Small intestine (tissue), 7 donors: ENCODE measurements at regions not wholly inside any gene's neighbourhood (a gene's known extent, or its start where the extent isn't known, plus 50 kb on each side); places are given as distances from the start of the nearest gene placed in this dataset.

ENCODE experiments used
- DNase-seq, 2 donors: peaks; one replicate each; pipeline versions ENCODE4 v3.0.0 to v3.0.0-alpha.2; 2013
- FAIRE-seq: peaks from 2 replicates; lab custom pipeline; 2012; peaks lifted over from hg19 to GRCh38; lab: Jason Lieb, UNC
- H3K27ac ChIP-seq, 3 donors: one replicate each; pipeline ENCODE4 v1.5.1; 2013; ENCODE audit warnings: low read length in 2 of 3, mild to moderate bottlenecking in 2 of 3, control low read depth in 1 of 3, inconsistent platforms in 1 of 3, low read depth in 1 of 3, moderate library complexity in 1 of 3
- H3K27me3 ChIP-seq, 3 donors: one replicate each; pipeline ENCODE4 v1.6.1; 2013; ENCODE audit warnings: low read length in 3 of 3, inconsistent platforms in 1 of 3; ENCODE audit not compliant: control insufficient read depth in 3 of 3, insufficient read depth in 3 of 3
- H3K36me3 ChIP-seq, 3 donors: one replicate each; pipeline ENCODE4 v1.6.1; 2013; ENCODE audit warnings: low read length in 3 of 3, inconsistent platforms in 1 of 3, low read depth in 1 of 3, mild to moderate bottlenecking in 1 of 3, moderate library complexity in 1 of 3; ENCODE audit not compliant: control insufficient read depth in 3 of 3, insufficient read depth in 2 of 3
- H3K4me1 ChIP-seq, 3 donors: one replicate each; pipeline ENCODE4 v1.6.1; 2013; ENCODE audit warnings: low read length in 2 of 3, inconsistent platforms in 1 of 3, low read depth in 1 of 3, mild to moderate bottlenecking in 1 of 3, moderate library complexity in 1 of 3; ENCODE audit not compliant: control insufficient read depth in 3 of 3, insufficient read depth in 2 of 3
- H3K4me3 ChIP-seq, 3 donors: one replicate each; pipeline ENCODE4 v1.5.1; 2013; ENCODE audit warnings: low read length in 3 of 3, control low read depth in 1 of 3, inconsistent platforms in 1 of 3, low read depth in 1 of 3, mild to moderate bottlenecking in 1 of 3, moderate library complexity in 1 of 3
- H3K9me3 ChIP-seq, 2 donors: one replicate each; pipeline ENCODE4 v1.6.1; 2013; ENCODE audit warnings: low read depth in 1 of 2, low read length in 1 of 2; ENCODE audit not compliant: control insufficient read depth in 2 of 2, insufficient read depth in 1 of 2
- WGBS, 3 donors: extraction: QIAGEN DNeasy Blood & Tissue Kit; methylation state at CpG; one replicate each; pipeline ENCODE4 v1.1.7; 2013; 5-methylcytosine and 5-hydroxymethylcytosine counted together
- donor health status: healthy with polysubstance abuse.
- donor health status: control.
- donor health status: control.
- donor health status: Bipolar disorder and iron deficiency.
- donor health status: healthy.

DNA sequence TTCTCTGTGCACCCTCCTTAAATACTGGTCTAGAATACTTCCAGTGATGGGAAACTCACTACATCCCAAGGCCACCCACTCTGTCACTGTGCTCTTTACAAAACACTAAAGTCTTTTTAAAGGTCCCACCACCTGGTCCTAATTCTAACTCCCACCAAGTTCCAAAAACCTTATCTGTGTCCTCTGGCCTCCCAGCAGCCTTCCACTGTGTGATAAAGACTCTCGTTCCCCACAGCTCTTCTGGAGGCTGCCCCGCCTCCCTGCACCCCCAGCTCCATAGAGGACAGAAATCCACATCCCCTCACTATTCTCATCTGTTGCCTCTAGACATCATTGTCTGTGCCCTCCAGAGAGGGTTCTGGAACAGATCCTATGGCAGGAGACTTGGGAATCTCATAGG is 276.4 kb downstream of the FAM43A start:
- Histone ChIP-seq H3K36me3 (no peaks in the 10 kb centered on the region), H3K4me3 (no peak overlapping the region), H3K27ac (no peak overlapping the region), H3K4me1 (peaks cover 0 to 2% (median 0%) of the 10 kb centered on the region in 3 donors), H3K27me3 (no peaks in the 10 kb centered on the region), H3K9me3 (peaks cover 0 to 2% of the 10 kb centered on the region in 2 donors)
- no peak for FAIRE-seq
- DNase-seq = no peak
- 60 to 84% (median 69%) methylated on average over 2 of the region's 2 CpGs for WGBS, 3 donors

DNA sequence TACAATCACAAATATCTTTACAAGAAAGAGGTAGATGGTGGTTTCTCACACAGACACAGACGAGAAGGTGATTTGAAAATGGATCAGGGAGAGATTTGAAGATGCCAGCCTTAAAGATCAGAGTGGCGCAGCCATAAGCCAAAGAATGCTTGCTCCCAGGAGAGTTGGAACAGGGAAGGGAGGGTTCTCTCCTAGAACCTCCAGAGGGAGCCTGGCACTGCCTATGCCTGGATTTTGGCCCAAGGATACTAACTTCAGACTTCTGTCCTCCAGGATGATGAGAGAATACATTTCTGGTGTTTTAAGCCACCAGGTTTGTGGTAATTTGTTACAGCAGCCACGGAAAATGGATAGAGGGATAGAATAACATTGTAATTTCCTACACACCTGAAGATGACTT is 279.1 kb downstream of the FAM43A start:
- DNase-seq (no peak), FAIRE-seq (no peak)
- WGBS, 3 donors = 90 to 94% (median 93%) methylated on average over 3 of the region's 3 CpGs
- peaks cover 0 to 2% (median 0%) of the 10 kb centered on the region in 3 donors for H3K4me1 ChIP-seq
- no peak overlapping the region for H3K27ac ChIP-seq
- H3K9me3 ChIP-seq = peaks cover 0 to 2% of the 10 kb centered on the region in 2 donors
- no peak overlapping the region for H3K4me3 ChIP-seq
- H3K36me3 ChIP-seq = no peaks in the 10 kb centered on the region
- H3K27me3 ChIP-seq = peaks cover 0 to 2% (median 0%) of the 10 kb centered on the region in 3 donors

DNA sequence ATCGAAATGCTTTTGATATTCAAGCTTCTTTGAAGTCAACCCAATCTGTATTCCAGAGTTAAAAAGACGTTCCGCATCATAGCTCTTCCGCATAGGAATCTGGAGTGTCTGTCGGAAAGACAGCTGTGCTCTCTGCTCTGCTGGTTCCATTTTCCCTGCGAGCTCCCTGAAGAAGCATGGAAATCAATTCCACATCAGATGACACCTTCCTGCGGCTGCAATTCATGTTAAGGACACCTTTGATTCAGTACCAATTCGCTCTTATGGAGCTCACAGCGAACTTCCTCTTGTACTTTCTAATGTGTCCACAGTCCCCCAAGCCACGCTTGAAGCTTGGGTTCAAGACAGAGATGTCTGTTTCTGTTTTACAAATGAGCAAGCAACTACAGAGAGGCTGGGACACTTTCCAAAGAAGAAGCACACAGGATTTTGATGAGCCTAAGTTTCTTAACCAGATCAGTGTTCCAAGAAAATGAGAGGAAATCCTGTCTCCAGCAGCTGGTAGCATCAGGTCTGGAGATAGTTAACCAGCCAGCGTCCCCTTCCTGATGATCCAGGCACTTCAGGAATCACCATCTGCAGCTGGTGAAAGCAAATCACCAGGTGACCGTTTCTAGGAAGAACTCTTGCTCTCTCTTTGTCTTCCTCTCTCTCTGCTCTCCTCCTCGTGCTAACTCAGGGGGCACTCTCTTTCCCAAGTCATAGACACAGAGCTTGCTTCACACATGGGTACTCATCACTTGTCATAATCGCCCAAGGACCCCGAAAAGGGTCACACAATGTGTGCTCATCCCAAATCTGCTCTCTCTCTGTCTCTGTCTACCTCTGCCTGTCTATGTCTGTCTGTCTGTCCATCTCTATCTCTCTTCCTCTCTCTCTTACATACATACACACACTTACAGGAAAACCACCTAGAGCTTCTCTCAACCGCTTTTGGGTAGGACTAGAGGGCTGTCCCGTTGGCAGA is 281.8 kb downstream of the FAM43A start:
- no peak overlapping the region for H3K4me3 ChIP-seq
- peaks cover 0 to 4% (median 2%) of the 10 kb centered on the region in 3 donors for H3K27me3 ChIP-seq
- H3K9me3 ChIP-seq = peaks cover 0 to 2% of the 10 kb centered on the region in 2 donors
- peaks cover 0 to 2% (median 0%) of the 10 kb centered on the region in 3 donors for H3K4me1 ChIP-seq
- FAIRE-seq = no peak
- no peak overlapping the region for H3K27ac ChIP-seq
- no peaks in the 10 kb centered on the region for H3K36me3 ChIP-seq
- 65 to 71% (median 70%) methylated on average over 17 of the region's 17 CpGs for WGBS, 3 donors
- no peak for DNase-seq

DNA sequence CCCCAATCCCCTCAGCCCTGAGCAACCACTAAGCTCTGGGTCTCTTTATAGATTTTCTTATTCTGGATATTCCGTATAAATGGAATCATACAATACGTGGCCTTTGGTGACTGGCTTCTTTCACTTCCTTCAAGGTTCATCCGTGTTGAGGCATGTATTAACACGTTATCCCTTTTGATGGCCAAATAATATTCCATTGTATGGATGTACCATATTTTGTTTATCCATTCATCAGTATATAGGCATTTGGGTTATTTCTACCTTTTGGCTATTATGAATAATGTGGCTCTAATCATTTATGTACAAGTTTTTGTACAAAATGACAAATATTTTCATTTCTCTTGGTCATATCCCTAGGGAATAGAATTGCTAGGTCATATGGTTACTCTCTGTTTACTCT is 284.4 kb downstream of the FAM43A start:
- DNase-seq (no peak), FAIRE-seq (no peak)
- Histone ChIP-seq H3K4me3 (no peak overlapping the region), H3K27me3 (peaks cover 0 to 4% (median 2%) of the 10 kb centered on the region in 3 donors), H3K9me3 (no peaks in the 10 kb centered on the region), H3K4me1 (peaks cover 0 to 2% (median 0%) of the 10 kb centered on the region in 3 donors), H3K36me3 (no peaks in the 10 kb centered on the region), H3K27ac (no peak overlapping the region)
- WGBS, 3 donors = 94 to 98% (median 94%) methylated on average over 4 of the region's 4 CpGs

DNA sequence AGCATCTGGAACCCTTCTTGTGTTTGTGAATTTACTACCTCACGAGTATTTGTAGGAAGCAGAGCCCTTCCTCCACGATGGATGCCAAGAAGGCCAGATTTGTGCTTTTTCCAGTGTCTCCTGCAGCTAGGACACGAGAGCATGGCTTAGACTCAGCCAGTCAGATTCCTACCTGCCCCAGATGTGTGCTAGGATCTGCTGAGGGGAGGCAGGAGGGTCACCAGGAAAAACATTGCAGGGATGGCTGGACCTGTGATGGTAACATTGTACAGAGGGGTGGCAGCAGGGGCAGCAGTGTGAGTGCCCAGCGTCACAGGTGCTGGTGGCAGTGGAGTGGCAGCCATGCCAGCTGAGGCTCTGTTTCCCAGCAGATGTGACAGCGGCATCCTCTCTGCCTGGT is 285.3 kb downstream of the FAM43A start:
- H3K27ac ChIP-seq = no peak overlapping the region
- FAIRE-seq = no peak
- H3K9me3 ChIP-seq = no peaks in the 10 kb centered on the region
- 79 to 89% (median 82%) methylated on average over 5 of the region's 5 CpGs for WGBS, 3 donors
- no peaks in the 10 kb centered on the region for H3K36me3 ChIP-seq
- DNase-seq = no peak
- H3K27me3 ChIP-seq = peaks cover 0 to 8% (median 2%) of the 10 kb centered on the region in 3 donors
- peaks cover 0 to 2% (median 0%) of the 10 kb centered on the region in 3 donors for H3K4me1 ChIP-seq
- H3K4me3 ChIP-seq = no peak overlapping the region

DNA sequence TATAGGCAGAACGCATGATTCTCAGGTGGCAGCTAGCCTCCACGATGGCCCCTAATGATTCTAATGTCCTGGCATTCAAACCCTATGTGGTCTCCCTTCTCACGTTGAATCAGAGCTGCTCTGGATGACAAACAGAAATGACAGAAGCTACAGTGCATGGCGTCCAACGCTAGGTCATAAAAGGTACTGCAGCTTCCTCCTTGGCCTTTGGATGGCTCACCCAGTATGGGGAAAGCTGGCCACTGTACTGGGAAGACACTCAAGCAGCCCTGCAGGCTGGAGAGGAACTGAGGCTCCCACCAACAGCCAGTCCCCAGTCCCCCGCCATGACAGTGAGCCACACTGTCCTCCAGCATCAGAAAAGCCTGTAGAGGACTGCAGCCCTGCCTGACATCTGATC is 286.3 kb downstream of the FAM43A start:
- Histone ChIP-seq H3K27me3 (peaks cover 0 to 8% (median 2%) of the 10 kb centered on the region in 3 donors), H3K4me3 (no peak overlapping the region), H3K9me3 (no peaks in the 10 kb centered on the region), H3K4me1 (no peaks in the 10 kb centered on the region), H3K27ac (no peak overlapping the region), H3K36me3 (no peaks in the 10 kb centered on the region)
- FAIRE-seq = no peak
- 72 to 84% (median 78%) methylated on average over 6 of the region's 6 CpGs for WGBS, 3 donors
- no peak for DNase-seq

DNA sequence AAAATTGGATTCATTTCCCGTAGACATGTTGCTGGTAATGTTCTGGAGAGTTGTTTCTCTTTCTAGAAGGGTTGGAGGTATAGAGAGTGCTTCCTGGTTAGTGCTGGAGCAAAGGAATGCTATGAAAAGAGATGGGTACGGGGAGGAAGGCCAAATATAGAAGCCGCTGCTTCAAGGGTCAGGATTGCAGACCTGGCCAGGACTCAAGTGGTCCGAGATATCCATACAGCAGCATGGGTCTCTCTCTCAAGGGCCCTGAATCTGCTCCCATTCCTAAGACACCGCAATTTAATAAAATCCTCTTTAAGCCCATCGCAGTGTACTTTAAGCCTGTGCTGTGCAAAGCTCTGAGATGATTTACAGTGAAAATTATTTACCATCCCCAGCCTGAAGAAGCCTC is 287.0 kb downstream of the FAM43A start:
- Histone ChIP-seq H3K27me3 (peaks cover 0 to 8% (median 3%) of the 10 kb centered on the region in 3 donors), H3K9me3 (no peaks in the 10 kb centered on the region), H3K4me1 (no peaks in the 10 kb centered on the region), H3K4me3 (no peak overlapping the region), H3K36me3 (no peaks in the 10 kb centered on the region), H3K27ac (no peak overlapping the region)
- DNase-seq = no peak
- no peak for FAIRE-seq
- 71 to 86% (median 85%) methylated on average over 6 of the region's 6 CpGs for WGBS, 3 donors

DNA sequence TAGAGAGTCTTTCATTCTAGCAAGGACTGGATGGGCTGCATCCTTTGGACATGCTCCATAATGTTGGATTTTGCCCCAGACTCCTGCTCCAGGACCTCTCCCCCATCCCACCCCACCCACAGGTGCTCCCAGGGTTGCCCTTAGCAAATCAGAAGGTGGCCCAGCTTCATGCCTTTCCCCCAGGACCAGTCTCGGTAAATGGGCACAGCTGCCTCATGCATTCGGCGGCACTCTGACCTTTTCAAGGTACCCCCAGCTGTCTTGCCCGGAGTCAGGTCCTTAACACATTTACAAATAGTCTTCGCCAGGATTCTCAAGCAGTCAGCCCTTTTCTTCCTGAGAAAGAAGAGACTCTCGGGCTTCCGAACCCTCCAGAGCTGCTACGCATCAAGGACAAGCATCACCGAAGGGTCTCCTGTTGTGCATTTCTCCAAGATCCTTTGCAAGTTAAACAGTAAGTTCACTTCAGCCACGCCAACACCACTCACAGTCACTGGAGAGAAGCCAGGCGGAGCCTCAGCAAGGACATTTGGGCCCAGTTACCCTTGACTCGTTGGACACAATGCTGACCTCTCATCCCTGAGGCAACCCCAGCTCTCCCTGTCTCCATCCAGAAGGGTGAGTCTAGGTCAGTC is 287.8 kb downstream of the FAM43A start:
- Histone ChIP-seq H3K4me1 (no peaks in the 10 kb centered on the region), H3K36me3 (no peaks in the 10 kb centered on the region), H3K27ac (no peak overlapping the region), H3K9me3 (no peaks in the 10 kb centered on the region), H3K27me3 (peaks cover 0 to 8% (median 1%) of the 10 kb centered on the region in 3 donors), H3K4me3 (no peak overlapping the region)
- 81 to 83% (median 81%) methylated on average over 12 of the region's 12 CpGs for WGBS, 3 donors
- DNase-seq (no peak), FAIRE-seq (no peak)
